PC-9 (cell line): ENCODE measurements at regions not wholly inside any gene's neighbourhood (a gene's known extent, or its start where the extent isn't known, plus 50 kb on each side); places are given as distances from the start of the nearest gene placed in this dataset.

Experiments
- BruUV-seq: library from RNA; stranded (reverse); fragments of 400-500 nt; replicated peaks from 2 replicates; lab custom pipeline; 2021; lab: Mats Ljungman, UMichigan
- CTCF ChIA-PET: fragments of 300-600 bp; sonication (Branson Sonifier 250); formaldehyde crosslinking; loops from one replicate; lab custom pipeline; 2022; ENCODE audit warnings: antibody characterized with exemption; lab: Charles Lee
- POLR2A ChIA-PET: fragments of 300-600 bp; sonication (Branson Sonifier 250); formaldehyde crosslinking; loops from one replicate; lab custom pipeline; 2022; ENCODE audit warnings: antibody characterized with exemption; ENCODE audit not compliant: unreplicated experiment; lab: Charles Lee
- DNase-seq, 2 experiments: peaks; one replicate each; pipeline versions ENCODE4 v3.0.0 to v3.0.0-alpha.2; 2015 to 2022; ENCODE audit warnings: mixed read lengths in 1 of 2
- H2AFZ ChIP-seq: fragments of 200-600 bp; sonication (generic); 2 replicates; pipeline ENCODE4 v1.8.1; 2017; ENCODE audit warnings: antibody characterized with exemption
- H3F3A ChIP-seq: fragments of 200-600 bp; sonication (generic); 2 replicates; pipeline ENCODE4 v1.8.1; 2017; ENCODE audit warnings: antibody characterized with exemption, mild to moderate bottlenecking, low read depth; ENCODE audit not compliant: insufficient read depth
- H3K27ac ChIP-seq: fragments of 200-600 bp; sonication (generic); 2 replicates; pipeline ENCODE4 v1.6.1; 2016; ENCODE audit warnings: mixed run types
- H3K27me3 ChIP-seq: fragments of 200-600 bp; sonication (generic); 2 replicates; pipeline ENCODE4 v1.6.1; 2016; ENCODE audit warnings: low read depth, mixed run types; ENCODE audit not compliant: insufficient read depth
- H3K36me3 ChIP-seq: fragments of 200-600 bp; sonication (generic); 2 replicates; pipeline ENCODE4 v1.6.1; 2016; ENCODE audit warnings: low read depth, mixed run types
- H3K4me1 ChIP-seq: fragments of 200-600 bp; sonication (generic); replicated peaks from 2 replicates; pipeline ENCODE4 v1.6.1; 2016; ENCODE audit warnings: mixed run types; ENCODE audit not compliant: insufficient read depth
- H3K4me2 ChIP-seq: fragments of 200-600 bp; sonication (generic); 2 replicates; pipeline ENCODE4 v1.6.1; 2017; ENCODE audit warnings: mixed run types
- H3K4me3 ChIP-seq: fragments of 200-600 bp; sonication (generic); 2 replicates; pipeline ENCODE4 v1.6.1; 2016; ENCODE audit warnings: mixed run types
- H3K79me2 ChIP-seq: fragments of 200-600 bp; sonication (generic); 2 replicates; pipeline ENCODE4 v1.6.1; 2017; ENCODE audit warnings: low read depth, mixed run types
- H3K9me2 ChIP-seq: fragments of 200-600 bp; sonication (generic); 2 replicates; pipeline ENCODE4 v1.8.1; 2017; ENCODE audit warnings: mild to moderate bottlenecking; ENCODE audit not compliant: insufficient read depth
- H3K9me3 ChIP-seq: fragments of 200-600 bp; sonication (generic); 2 replicates; pipeline ENCODE4 v1.8.1; 2016; ENCODE audit warnings: low read depth; ENCODE audit not compliant: insufficient read depth
- H4K20me1 ChIP-seq: fragments of 200-600 bp; sonication (generic); 2 replicates; pipeline ENCODE4 v1.8.1; 2017; ENCODE audit not compliant: insufficient read depth
- CTCF ChIP-seq: fragments of 200-600 bp; sonication (generic); conservative IDR thresholded peaks from 2 replicates; pipeline ENCODE4 v1.6.1; 2017; ENCODE audit warnings: mixed run types, antibody characterized with exemption, mild to moderate bottlenecking, moderate library complexity
- EZH2 ChIP-seq: fragments of 200-600 bp; sonication (generic); IDR thresholded peaks from 2 replicates; pipeline ENCODE4 v1.8.0; 2017; ENCODE audit warnings: antibody characterized with exemption, low read depth
- intact Hi-C: fragments of 100-400 bp; cut with micrococcal nuclease; formaldehyde crosslinking; loops from one replicate; pipeline ENCODE4 v1.10.0; 2022; ENCODE audit not compliant: unreplicated experiment

DNA sequence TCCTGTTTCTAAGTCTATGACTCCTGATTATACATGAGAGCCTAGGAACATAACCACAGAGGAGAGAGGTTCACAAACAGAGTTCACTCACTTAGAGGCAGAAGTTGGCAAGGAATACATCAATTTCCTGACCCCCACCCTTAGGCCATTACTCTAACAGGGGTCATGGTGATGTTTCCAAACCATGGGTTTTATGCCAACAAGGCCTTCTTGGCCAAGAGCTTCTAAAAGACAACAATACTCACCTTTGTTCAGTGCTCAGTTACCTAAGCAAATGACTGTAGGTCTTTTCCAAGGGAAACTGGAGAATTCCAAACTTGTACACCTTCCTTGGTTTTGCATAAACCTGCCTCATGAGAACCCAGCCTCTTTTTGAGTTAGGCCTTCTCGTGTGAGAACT, 52.6 kb downstream of the ERICH4 start:
- no peak overlapping the region for H3K4me3 ChIP-seq
- H3K79me2 ChIP-seq: no peaks in the 10 kb centered on the region
- no peak overlapping the region for H3K4me2 ChIP-seq
- no peak overlapping the region for H2AFZ ChIP-seq
- intact Hi-C loops: no loop called here
- TF ChIP-seq EZH2: no peak
- no peak for TF ChIP-seq CTCF
- H3F3A ChIP-seq: no peaks in the 10 kb centered on the region
- no peaks in the 10 kb centered on the region for H4K20me1 ChIP-seq
- peaks cover 49% of the 10 kb centered on the region for H3K27me3 ChIP-seq
- ChIA-PET CTCF (no interaction called here), POLR2A (no interaction called here)
- DNase-seq: no peak
- H3K9me3 ChIP-seq: no peaks in the 10 kb centered on the region; the same call in 1 of the 2 replicates
- no peak overlapping the region for H3K27ac ChIP-seq
- no peaks in the 10 kb centered on the region for H3K4me1 ChIP-seq
- no peaks in the 10 kb centered on the region for H3K36me3 ChIP-seq
- no peaks in the 10 kb centered on the region for H3K9me2 ChIP-seq
- no TSS peak for BruUV-seq

GRCh38 chr19:41499899-41500298, 56.9 kb downstream of the ERICH4 start:
- Histone ChIP-seq H3K36me3 (no peaks in the 10 kb centered on the region), H4K20me1 (no peaks in the 10 kb centered on the region), H3K4me1 (no peaks in the 10 kb centered on the region), H3K9me3 (no peaks in the 10 kb centered on the region; the same call in 1 of the 2 replicates), H3K27ac (no peak overlapping the region), H3K27me3 (peaks cover 71% of the 10 kb centered on the region), H2AFZ (no peak overlapping the region), H3K9me2 (no peaks in the 10 kb centered on the region), H3K4me3 (no peak overlapping the region), H3K4me2 (no peak overlapping the region), H3K79me2 (no peaks in the 10 kb centered on the region), H3F3A (0 out of 2 replicates have a peak, but pooled peaks cover 3% of the 10 kb centered on the region)
- ChIA-PET CTCF (no interaction called here), POLR2A (no interaction called here)
- no peak for TF ChIP-seq CTCF
- no peak for TF ChIP-seq EZH2
- BruUV-seq: no TSS peak
- intact Hi-C loops: no loop called here
- DNase-seq: no peak

GRCh38 chr19:41500443-41500842, 57.5 kb downstream of the ERICH4 start:
- ChIA-PET POLR2A (no interaction called here), CTCF (no interaction called here)
- Histone ChIP-seq H3K27me3 (peaks cover 76% of the 10 kb centered on the region), H3K4me2 (no peak overlapping the region), H3K79me2 (no peaks in the 10 kb centered on the region), H2AFZ (no peak overlapping the region), H3K4me1 (no peaks in the 10 kb centered on the region), H3K27ac (no peak overlapping the region), H4K20me1 (no peaks in the 10 kb centered on the region), H3K4me3 (no peak overlapping the region), H3K9me2 (no peaks in the 10 kb centered on the region), H3F3A (0 out of 2 replicates have a peak, but pooled peaks cover 3% of the 10 kb centered on the region), H3K9me3 (no peaks in the 10 kb centered on the region), H3K36me3 (no peaks in the 10 kb centered on the region)
- no peak for DNase-seq
- intact Hi-C loops: no loop called here
- no TSS peak for BruUV-seq
- TF ChIP-seq EZH2: no peak
- no peak for TF ChIP-seq CTCF
